ENCODE measurements at regions not wholly inside any gene's neighbourhood (a gene's known extent, or its start where the extent isn't known, plus 50 kb on each side); places are given as distances from the start of the nearest gene placed in this dataset.

GRCh38 chr9:17969232-17969631, 390.4 kb downstream of the SH3GL2 start:
- Histone ChIP-seq H3K4me1 (ENCODE audit: insufficient read depth, low read length) (no peaks in the 10 kb centered on the region), H3K9me3 (ENCODE audit: control insufficient read depth, insufficient read depth, low read length) (no peaks in the 10 kb centered on the region), H3K9ac (ENCODE audit: low read depth, low read length) (no peak overlapping the region), H3K36me3 (ENCODE audit: insufficient read depth, low read length) (no peaks in the 10 kb centered on the region)

DNA sequence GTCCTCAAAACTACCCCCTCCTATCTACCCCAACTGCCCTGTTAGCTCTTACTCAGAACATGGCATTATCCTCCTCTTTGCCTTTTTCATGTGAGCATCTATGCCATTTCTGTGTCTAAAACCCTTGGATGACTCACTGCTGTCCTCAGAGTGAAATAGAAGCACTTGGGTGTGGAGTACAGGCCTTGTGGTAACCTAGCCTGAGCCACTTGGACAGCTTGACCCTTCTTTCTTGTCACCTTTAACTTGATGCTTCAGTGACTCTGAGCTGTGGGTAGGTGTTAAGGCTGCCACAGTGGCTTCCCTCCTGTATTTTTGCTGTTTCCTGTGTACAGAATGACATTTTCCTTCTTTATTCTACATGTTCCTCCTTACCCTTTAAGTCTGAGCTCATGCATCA, 391.4 kb downstream of the SH3GL2 start:
- no peaks in the 10 kb centered on the region for H3K9me3 ChIP-seq (ENCODE audit: control insufficient read depth, insufficient read depth, low read length)
- no peaks in the 10 kb centered on the region for H3K36me3 ChIP-seq (ENCODE audit: insufficient read depth, low read length)
- H3K9ac ChIP-seq (ENCODE audit: low read depth, low read length) = no peak overlapping the region
- H3K4me1 ChIP-seq (ENCODE audit: insufficient read depth, low read length) = no peaks in the 10 kb centered on the region

- no peaks in the 10 kb centered on the region for H3K36me3 ChIP-seq (ENCODE audit: insufficient read depth, low read length)
- no peaks in the 10 kb centered on the region for H3K4me1 ChIP-seq (ENCODE audit: insufficient read depth, low read length)
- no peak overlapping the region for H3K9ac ChIP-seq (ENCODE audit: low read depth, low read length)
- H3K9me3 ChIP-seq (ENCODE audit: control insufficient read depth, insufficient read depth, low read length) = no peaks in the 10 kb centered on the region; the same call in 1 of the 2 replicates
These were observed 399.9 kb downstream of the SH3GL2 start for GRCh38 chr9:17978773-17979172.

DNA sequence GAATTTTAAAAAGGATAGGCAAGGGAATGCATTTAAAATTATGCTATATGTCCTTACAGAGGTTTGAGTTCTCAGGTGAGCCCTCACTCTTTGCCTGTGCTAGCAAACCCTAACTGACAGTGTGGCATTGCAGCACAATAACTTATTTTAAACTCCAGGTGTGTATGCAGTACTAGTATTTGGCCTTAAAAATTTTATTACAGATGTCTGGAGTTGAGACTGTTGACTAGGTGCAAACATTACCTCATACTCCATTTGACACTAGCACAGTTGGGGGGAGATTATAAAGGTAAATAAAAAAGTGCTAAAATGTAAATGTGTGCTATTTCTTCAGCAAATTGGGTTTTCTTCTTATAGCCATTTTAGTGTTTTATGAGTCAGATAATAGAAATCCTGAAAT, 407.7 kb downstream of the SH3GL2 start:
- no peaks in the 10 kb centered on the region for H3K4me1 ChIP-seq (ENCODE audit: insufficient read depth, low read length)
- no peak overlapping the region for H3K9ac ChIP-seq (ENCODE audit: low read depth, low read length)
- no peaks in the 10 kb centered on the region for H3K9me3 ChIP-seq (ENCODE audit: control insufficient read depth, insufficient read depth, low read length)
- no peaks in the 10 kb centered on the region for H3K36me3 ChIP-seq (ENCODE audit: insufficient read depth, low read length)

- Histone ChIP-seq H3K4me1 (ENCODE audit: insufficient read depth, low read length) (no peaks in the 10 kb centered on the region), H3K9me3 (ENCODE audit: control insufficient read depth, insufficient read depth, low read length) (no peaks in the 10 kb centered on the region), H3K9ac (ENCODE audit: low read depth, low read length) (no peak overlapping the region), H3K36me3 (ENCODE audit: insufficient read depth, low read length) (no peaks in the 10 kb centered on the region)
These were observed 408.3 kb downstream of the SH3GL2 start for GRCh38 chr9:17987189-17987588.

DNA sequence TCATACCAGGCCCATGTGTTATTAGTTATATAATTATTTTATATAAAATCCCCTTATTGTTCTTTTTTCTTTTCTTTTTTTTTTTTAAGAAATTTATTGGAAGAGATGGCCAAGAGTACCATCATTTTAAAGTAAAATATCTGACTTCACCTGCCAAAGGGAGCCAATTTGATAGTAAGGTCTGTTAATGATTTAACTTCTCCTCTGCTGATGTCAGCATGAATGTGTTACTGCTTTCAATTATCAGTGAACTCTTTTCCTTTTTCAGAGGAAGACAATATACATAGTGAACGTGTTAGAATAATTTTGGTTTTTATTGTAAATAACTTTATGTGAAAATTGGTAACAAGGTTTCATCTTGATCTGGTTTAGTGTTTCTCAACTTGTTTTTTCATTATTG, 409.6 kb downstream of the SH3GL2 start:
- Histone ChIP-seq H3K4me1 (ENCODE audit: insufficient read depth, low read length) (no peaks in the 10 kb centered on the region), H3K9me3 (ENCODE audit: control insufficient read depth, insufficient read depth, low read length) (no peaks in the 10 kb centered on the region), H3K36me3 (ENCODE audit: insufficient read depth, low read length) (no peaks in the 10 kb centered on the region), H3K9ac (ENCODE audit: low read depth, low read length) (no peak overlapping the region)

DNA sequence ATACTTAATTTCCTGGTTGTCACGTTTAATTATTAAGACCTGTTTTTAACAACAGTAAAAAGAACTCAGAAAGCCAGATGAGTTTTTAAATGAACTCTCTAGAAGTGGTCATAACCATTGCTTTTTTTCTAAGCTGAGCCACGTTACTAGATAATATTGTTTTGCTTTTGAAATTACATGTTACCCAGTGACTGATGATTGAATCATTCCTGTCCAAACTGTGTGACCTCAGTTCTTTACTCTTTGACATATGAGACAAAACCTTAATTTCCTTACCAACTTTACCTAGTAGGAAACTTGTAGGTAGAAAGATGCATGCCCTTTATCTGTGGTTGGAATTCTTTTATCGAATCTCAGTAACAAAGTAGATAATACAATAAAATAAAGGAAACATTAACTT, 411.7 kb downstream of the SH3GL2 start:
- Histone ChIP-seq H3K36me3 (ENCODE audit: insufficient read depth, low read length) (no peaks in the 10 kb centered on the region), H3K9me3 (ENCODE audit: control insufficient read depth, insufficient read depth, low read length) (no peaks in the 10 kb centered on the region), H3K9ac (ENCODE audit: low read depth, low read length) (no peak overlapping the region), H3K4me1 (ENCODE audit: insufficient read depth, low read length) (no peaks in the 10 kb centered on the region)

GRCh38 chr9:17993024-17993423, 414.2 kb downstream of the SH3GL2 start:
- H3K9ac ChIP-seq (ENCODE audit: low read depth, low read length) = no peak overlapping the region
- H3K9me3 ChIP-seq (ENCODE audit: control insufficient read depth, insufficient read depth, low read length) = no peaks in the 10 kb centered on the region
- H3K4me1 ChIP-seq (ENCODE audit: insufficient read depth, low read length) = no peaks in the 10 kb centered on the region
- no peaks in the 10 kb centered on the region for H3K36me3 ChIP-seq (ENCODE audit: insufficient read depth, low read length)

DNA sequence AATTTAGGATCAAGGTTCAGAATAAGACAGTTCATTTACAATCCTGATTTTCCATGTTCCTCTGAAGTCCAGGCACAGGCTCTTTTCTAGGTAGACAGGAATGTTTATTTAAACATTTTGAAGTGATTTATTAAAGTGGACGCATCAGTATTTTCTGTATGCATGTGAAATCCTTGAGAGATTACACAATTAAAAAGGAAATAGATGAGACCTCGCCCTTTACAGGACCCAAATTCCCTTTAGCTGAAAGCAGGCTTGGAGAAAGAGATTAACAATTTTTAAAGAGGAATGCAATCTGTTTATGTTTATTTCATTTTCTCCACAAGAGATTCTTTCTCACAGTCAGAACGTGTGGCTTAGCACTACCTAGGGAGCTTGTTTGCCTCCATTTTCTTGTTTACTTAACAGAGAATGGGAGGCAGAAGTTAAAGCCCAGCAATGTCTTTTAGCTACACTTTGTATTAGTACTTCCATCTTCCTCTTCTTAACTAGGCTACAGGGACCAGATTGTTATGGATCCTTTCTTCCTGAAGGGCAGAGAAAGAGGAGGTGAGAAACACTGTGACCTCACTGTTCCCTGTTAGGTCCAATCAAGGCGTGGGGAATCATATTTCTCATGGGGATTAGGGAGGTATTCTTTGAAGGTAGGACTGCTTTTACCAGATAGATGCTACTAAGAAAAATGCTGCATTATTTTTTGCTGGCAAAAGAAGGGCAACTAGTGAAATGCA, 416.0 kb downstream of the SH3GL2 start:
- no peaks in the 10 kb centered on the region for H3K4me1 ChIP-seq (ENCODE audit: insufficient read depth, low read length)
- H3K9ac ChIP-seq (ENCODE audit: low read depth, low read length) = no peak overlapping the region
- no peaks in the 10 kb centered on the region for H3K9me3 ChIP-seq (ENCODE audit: control insufficient read depth, insufficient read depth, low read length)
- no peaks in the 10 kb centered on the region for H3K36me3 ChIP-seq (ENCODE audit: insufficient read depth, low read length)

GRCh38 chr9:17996728-17997127, 417.9 kb downstream of the SH3GL2 start:
- H3K4me1 ChIP-seq (ENCODE audit: insufficient read depth, low read length) = no peaks in the 10 kb centered on the region
- H3K9ac ChIP-seq (ENCODE audit: low read depth, low read length) = no peak overlapping the region
- no peaks in the 10 kb centered on the region for H3K9me3 ChIP-seq (ENCODE audit: control insufficient read depth, insufficient read depth, low read length)

DNA sequence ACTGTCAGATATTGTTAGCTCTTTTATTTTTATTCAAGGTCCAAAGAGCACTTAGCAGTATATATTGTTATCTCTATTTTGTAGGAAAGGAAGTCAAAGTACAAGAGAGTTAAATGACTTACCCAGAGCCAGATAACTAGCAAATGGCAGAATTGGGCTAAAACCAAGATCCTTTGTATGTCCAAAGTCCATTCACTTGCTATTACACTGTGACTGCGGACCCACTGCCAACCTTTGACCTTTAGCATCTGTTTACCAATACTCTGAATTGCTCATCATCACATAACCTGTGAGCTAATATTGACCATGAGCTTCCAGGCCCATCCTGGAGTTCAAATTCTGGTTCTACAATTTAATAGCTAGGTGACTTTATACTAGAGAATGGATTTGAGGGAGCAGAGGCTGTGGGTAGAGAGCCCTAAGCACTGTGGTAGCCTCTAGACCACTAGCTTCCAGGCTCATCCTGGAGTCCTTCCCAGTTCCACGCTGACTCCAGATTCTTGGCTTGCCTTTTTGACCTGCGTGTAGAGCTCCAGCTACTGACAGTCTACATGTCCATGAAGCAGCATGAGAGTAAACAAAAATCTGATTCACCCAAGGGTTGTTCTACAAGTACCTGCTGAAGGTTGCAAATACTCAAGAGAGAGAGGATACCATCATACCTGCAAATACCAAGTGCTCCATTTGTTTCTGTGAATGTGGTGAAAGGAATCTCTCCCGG, 424.0 kb downstream of the SH3GL2 start:
- Histone ChIP-seq H3K9ac (ENCODE audit: low read depth, low read length) (no peak overlapping the region), H3K36me3 (ENCODE audit: insufficient read depth, low read length) (no peaks in the 10 kb centered on the region), H3K9me3 (ENCODE audit: control insufficient read depth, insufficient read depth, low read length) (no peaks in the 10 kb centered on the region), H3K4me1 (ENCODE audit: insufficient read depth, low read length) (no peaks in the 10 kb centered on the region)

More at GRCh38 chr9:17996728-17997127, 417.9 kb downstream of the SH3GL2 start:
- H3K36me3 ChIP-seq (ENCODE audit: insufficient read depth, low read length) = no peaks in the 10 kb centered on the region

DNA sequence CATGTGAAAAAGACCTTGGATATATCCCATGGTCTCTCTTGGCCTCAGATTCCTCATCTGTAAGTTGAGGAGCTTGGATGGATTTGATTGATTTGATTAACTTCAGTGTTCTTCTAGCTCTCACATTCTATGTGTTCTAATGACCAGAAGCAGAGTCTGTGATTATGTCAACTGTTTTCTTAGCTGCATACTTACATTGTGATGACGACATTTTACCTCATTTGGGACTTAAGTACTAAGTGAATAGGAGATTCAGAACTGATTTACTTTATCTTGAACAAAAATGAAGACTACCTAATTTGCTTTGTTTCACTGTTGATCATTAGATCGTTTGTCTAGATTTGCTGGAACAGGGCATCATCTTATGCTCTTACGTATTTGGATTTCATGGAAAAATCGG, 427.7 kb downstream of the SH3GL2 start:
- no peaks in the 10 kb centered on the region for H3K9me3 ChIP-seq (ENCODE audit: control insufficient read depth, insufficient read depth, low read length)
- H3K4me1 ChIP-seq (ENCODE audit: insufficient read depth, low read length) = no peaks in the 10 kb centered on the region
- H3K9ac ChIP-seq (ENCODE audit: low read depth, low read length) = no peak overlapping the region
- no peaks in the 10 kb centered on the region for H3K36me3 ChIP-seq (ENCODE audit: insufficient read depth, low read length)

DNA sequence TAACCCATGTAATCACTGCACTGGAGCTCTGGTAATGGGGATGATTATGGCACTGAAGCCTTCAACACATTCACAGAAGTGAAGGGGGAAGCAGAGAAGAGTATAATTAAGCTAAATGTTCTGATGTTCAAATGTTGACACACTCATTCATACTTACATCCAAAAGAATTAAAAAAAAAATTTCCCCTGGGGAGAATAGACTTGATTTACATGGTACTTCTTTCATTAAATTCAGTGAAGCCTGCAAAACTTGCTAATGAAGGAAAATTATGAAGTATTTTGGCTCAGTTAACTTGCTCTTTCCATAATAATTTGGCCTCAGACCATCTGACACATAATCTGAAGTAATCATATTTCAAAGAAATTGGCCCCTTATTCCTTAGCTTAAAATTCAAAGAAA, 428.8 kb downstream of the SH3GL2 start:
- no peaks in the 10 kb centered on the region for H3K9me3 ChIP-seq (ENCODE audit: control insufficient read depth, insufficient read depth, low read length)
- H3K4me1 ChIP-seq (ENCODE audit: insufficient read depth, low read length) = no peaks in the 10 kb centered on the region
- H3K36me3 ChIP-seq (ENCODE audit: insufficient read depth, low read length) = no peaks in the 10 kb centered on the region
- no peak overlapping the region for H3K9ac ChIP-seq (ENCODE audit: low read depth, low read length)

DNA sequence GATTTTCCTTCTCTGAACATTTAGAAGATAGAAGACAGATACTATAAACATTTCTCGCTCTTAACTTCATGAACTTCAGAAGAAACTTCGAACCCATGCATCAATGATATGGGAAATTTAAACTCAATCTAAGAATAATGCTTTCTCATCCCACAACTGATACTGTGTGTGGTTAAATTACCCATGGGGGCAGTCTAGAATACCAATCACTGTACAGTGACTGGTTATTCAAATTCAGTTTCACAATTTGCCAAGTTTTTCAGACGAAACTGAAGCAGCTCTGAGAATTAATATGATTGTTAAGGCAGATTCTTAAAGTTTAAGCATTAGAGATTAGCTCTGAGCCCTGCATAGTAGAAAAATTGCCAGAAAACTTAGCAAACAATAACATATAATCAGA, 431.0 kb downstream of the SH3GL2 start:
- Histone ChIP-seq H3K9me3 (ENCODE audit: control insufficient read depth, insufficient read depth, low read length) (no peaks in the 10 kb centered on the region), H3K36me3 (ENCODE audit: insufficient read depth, low read length) (no peaks in the 10 kb centered on the region), H3K9ac (ENCODE audit: low read depth, low read length) (no peak overlapping the region), H3K4me1 (ENCODE audit: insufficient read depth, low read length) (no peaks in the 10 kb centered on the region)

GRCh38 chr9:18010492-18010891, 431.6 kb downstream of the SH3GL2 start:
- H3K9ac ChIP-seq (ENCODE audit: low read depth, low read length) = no peak overlapping the region
- H3K9me3 ChIP-seq (ENCODE audit: control insufficient read depth, insufficient read depth, low read length) = no peaks in the 10 kb centered on the region
- H3K36me3 ChIP-seq (ENCODE audit: insufficient read depth, low read length) = no peaks in the 10 kb centered on the region
- no peaks in the 10 kb centered on the region for H3K4me1 ChIP-seq (ENCODE audit: insufficient read depth, low read length)

All from ES-I3 (cell line).